Uterus (tissue), 3 donors: ENCODE measurements at regions not wholly inside any gene's neighbourhood (a gene's known extent, or its start where the extent isn't known, plus 50 kb on each side); places are given as distances from the start of the nearest gene placed in this dataset.

Experiments
- DNase-seq, 2 donors: peaks; one replicate each; pipeline ENCODE4 v3.0.0-alpha.2; 2019 to 2020
- H3K27ac ChIP-seq, 2 donors: fragments of 200-600 bp; sonication (generic); 1 replicate in 1 of 2; 2 replicates in 1 of 2; pipeline ENCODE4 v1.5.1; 2016 to 2018
- H3K27me3 ChIP-seq, 2 donors: fragments of 200-600 bp; sonication (generic); one replicate each; pipeline ENCODE4 v1.5.1; 2018 to 2019; ENCODE audit warnings: control low read depth in 1 of 2
- H3K36me3 ChIP-seq, 2 donors: fragments of 200-600 bp; sonication (generic); one replicate each; pipeline ENCODE4 v1.5.1; 2019; ENCODE audit warnings: control low read depth in 1 of 2
- H3K4me1 ChIP-seq, 2 donors: fragments of 200-600 bp; sonication (generic); one replicate each; pipeline ENCODE4 v1.5.1; 2018 to 2019; ENCODE audit warnings: control low read depth in 1 of 2
- H3K4me3 ChIP-seq, 2 donors: fragments of 200-600 bp; sonication (generic); 1 replicate in 1 of 2; 2 replicates in 1 of 2; pipeline ENCODE4 v1.5.1; 2018 to 2019; ENCODE audit warnings: mild to moderate bottlenecking in 1 of 2
- H3K9me3 ChIP-seq, 2 donors: fragments of 200-600 bp; sonication (generic); one replicate each; pipeline ENCODE4 v1.5.1; 2019; ENCODE audit warnings: control low read depth in 1 of 2
- POLR2A ChIP-seq, 2 donors: fragments of 450-650 bp; IDR thresholded peaks; one replicate each; pipeline ENCODE4 v1.6.1; 2016; ENCODE audit warnings: antibody characterized with exemption in 2 of 2, mild to moderate bottlenecking in 1 of 2, moderate library complexity in 1 of 2
- intact Hi-C: fragments of 100-400 bp; cut with DNase I; formaldehyde crosslinking; loops from one replicate; pipeline ENCODE4 v1.15.1; 2023; ENCODE audit warnings: low total_unique reads
- TF ChIP-seq, protein P1 (sequence below), 4 experiments: fragments of 200-600 bp in 2 of 4; fragments of 450-650 bp in 2 of 4; sonication (generic) in 2 of 4; IDR thresholded peaks; one replicate each; pipeline ENCODE4 v1.5.1; 2016 to 2019; ENCODE audit warnings: antibody characterized with exemption in 4 of 4, mild to moderate bottlenecking in 2 of 4, moderate library complexity in 1 of 4
- donor health status: DM: yes; HTN: yes; CAD: no.

GRCh38 chr22:34122042-34122441 is 201.8 kb upstream of the LARGE1 start:
- Histone ChIP-seq H3K36me3 (no peaks in the 10 kb centered on the region), H3K4me3 (no peak overlapping the region), H3K27me3 (no peaks in the 10 kb centered on the region), H3K27ac (no peak overlapping the region), H3K4me1 (no peaks in the 10 kb centered on the region), H3K9me3 (no peaks in the 10 kb centered on the region)
- DNase-seq = no peak
- TF ChIP-seq POLR2A (IDR thresholded peaks at IDR 0.05) = no peak
- TF ChIP-seq, protein P1, sequence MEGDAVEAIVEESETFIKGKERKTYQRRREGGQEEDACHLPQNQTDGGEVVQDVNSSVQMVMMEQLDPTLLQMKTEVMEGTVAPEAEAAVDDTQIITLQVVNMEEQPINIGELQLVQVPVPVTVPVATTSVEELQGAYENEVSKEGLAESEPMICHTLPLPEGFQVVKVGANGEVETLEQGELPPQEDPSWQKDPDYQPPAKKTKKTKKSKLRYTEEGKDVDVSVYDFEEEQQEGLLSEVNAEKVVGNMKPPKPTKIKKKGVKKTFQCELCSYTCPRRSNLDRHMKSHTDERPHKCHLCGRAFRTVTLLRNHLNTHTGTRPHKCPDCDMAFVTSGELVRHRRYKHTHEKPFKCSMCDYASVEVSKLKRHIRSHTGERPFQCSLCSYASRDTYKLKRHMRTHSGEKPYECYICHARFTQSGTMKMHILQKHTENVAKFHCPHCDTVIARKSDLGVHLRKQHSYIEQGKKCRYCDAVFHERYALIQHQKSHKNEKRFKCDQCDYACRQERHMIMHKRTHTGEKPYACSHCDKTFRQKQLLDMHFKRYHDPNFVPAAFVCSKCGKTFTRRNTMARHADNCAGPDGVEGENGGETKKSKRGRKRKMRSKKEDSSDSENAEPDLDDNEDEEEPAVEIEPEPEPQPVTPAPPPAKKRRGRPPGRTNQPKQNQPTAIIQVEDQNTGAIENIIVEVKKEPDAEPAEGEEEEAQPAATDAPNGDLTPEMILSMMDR (IDR thresholded peaks at IDR 0.05) = no peak
- intact Hi-C loops = no loop called here

DNA sequence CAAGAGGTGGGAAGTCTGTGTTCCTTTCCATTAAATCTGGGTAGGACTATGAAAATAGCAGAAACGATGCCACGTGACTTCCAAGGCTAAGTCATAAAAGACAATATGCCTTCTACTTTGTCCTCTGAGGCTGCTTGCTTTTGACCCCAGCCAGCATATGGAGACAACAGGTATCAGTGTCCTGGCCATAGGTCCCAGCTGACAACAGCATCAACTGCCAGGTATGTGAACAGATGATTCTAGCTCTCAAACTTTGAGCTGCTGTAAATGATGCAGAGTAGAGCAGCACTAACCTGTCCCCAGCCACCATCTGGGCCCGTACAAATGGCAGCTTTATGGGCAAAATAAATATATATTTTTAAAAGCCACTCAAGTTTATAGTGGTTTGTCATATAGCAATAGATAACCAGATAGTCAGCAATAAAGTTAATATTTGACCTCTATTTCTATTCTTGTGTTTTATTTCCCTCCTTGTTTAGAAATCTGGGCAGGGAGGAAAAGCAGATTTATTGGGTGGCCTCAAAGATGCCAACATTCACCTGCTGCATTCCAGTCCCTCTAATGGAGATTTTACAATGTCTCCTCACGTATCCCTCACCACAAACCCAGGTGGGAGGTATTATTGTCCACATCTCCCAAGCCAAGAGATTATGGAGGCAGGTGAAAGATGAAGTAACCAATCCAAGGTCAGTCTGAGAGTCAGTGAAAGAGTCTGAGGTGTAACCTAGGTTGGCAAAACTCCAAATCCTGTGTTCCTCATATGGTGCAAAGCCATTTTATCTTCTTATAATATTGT is 209.6 kb upstream of the LARGE1 start:
- TF ChIP-seq POLR2A (IDR thresholded peaks at IDR 0.05) = no peak
- TF ChIP-seq, protein P1 (IDR thresholded peaks at IDR 0.05) = no peak
- Histone ChIP-seq H3K27me3 (no peaks in the 10 kb centered on the region), H3K36me3 (no peaks in the 10 kb centered on the region), H3K4me1 (no peaks in the 10 kb centered on the region), H3K4me3 (no peak overlapping the region), H3K9me3 (no peaks in the 10 kb centered on the region), H3K27ac (no peak overlapping the region)
- intact Hi-C loops = no loop called here
- DNase-seq = no peak

DNA sequence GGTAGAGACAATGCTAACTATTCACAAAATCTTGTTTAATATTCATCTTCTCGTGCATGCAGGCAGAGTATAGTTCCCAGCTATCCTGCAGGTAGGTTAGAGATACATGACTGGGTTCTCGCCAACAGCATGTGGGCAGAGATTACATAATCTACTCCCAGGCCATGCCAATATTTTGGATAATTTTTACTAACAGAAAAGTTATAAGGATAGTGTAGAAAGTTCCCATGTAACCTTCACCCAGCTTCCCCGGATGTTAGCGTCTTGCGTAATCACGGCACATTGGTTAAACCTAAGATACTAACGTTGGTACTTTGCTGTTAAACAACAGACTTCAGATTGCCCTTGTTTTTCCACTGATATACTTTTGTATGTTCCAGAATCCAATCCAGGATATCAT is 215.5 kb upstream of the LARGE1 start:
- intact Hi-C loops = no loop called here
- Histone ChIP-seq H3K9me3 (no peaks in the 10 kb centered on the region), H3K27me3 (no peaks in the 10 kb centered on the region), H3K27ac (no peak overlapping the region), H3K4me3 (no peak overlapping the region), H3K4me1 (no peaks in the 10 kb centered on the region), H3K36me3 (no peaks in the 10 kb centered on the region)
- TF ChIP-seq POLR2A (IDR thresholded peaks at IDR 0.05) = no peak
- TF ChIP-seq, protein P1 (IDR thresholded peaks at IDR 0.05) = no peak
- DNase-seq = no peak

DNA sequence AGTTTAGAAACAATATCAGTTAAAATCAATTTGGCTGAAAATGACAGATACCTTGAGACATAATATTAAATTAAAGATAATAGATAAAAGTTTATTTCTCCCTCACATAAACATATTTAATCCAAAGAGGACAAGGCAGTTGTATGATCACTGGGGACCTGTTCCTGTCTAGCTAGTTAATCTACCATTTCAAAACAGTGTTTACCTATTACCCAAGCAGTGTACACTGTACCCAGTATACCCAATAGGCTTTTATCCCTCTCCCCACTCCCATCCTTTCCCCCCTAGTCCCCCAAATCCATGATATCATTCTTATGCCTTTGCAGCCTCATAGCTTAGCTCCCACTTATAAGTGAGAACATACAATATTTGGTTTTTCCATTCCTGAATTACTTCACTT is 229.7 kb upstream of the LARGE1 start:
- Histone ChIP-seq H3K27ac (no peak overlapping the region), H3K9me3 (no peaks in the 10 kb centered on the region), H3K4me3 (no peak overlapping the region), H3K4me1 (no peaks in the 10 kb centered on the region), H3K36me3 (no peaks in the 10 kb centered on the region), H3K27me3 (no peaks in the 10 kb centered on the region)
- intact Hi-C loops = no loop called here
- no peak for TF ChIP-seq POLR2A (IDR thresholded peaks at IDR 0.05)
- TF ChIP-seq, protein P1 (IDR thresholded peaks at IDR 0.05) = no peak
- no peak for DNase-seq

- no peak overlapping the region for H3K27ac ChIP-seq
- intact Hi-C loops = no loop called here
- no peak for DNase-seq
- no peaks in the 10 kb centered on the region for H3K27me3 ChIP-seq
- H3K36me3 ChIP-seq = no peaks in the 10 kb centered on the region
- H3K4me3 ChIP-seq = no peak overlapping the region
- H3K4me1 ChIP-seq = no peaks in the 10 kb centered on the region
- no peaks in the 10 kb centered on the region for H3K9me3 ChIP-seq
- TF ChIP-seq POLR2A (IDR thresholded peaks at IDR 0.05) = no peak
- TF ChIP-seq, protein P1 (IDR thresholded peaks at IDR 0.05) = no peak
These were observed 239.2 kb upstream of the LARGE1 start for GRCh38 chr22:34159491-34159890.
